Fibroblast of pulmonary artery (primary cell): ENCODE measurements at regions not wholly inside any gene's neighbourhood (a gene's known extent, or its start where the extent isn't known, plus 50 kb on each side); places are given as distances from the start of the nearest gene placed in this dataset.
"Not testable (repeated sequence)": the region's sequence is repeated elsewhere in the genome, so short reads cannot be mapped to it uniquely, and the experiment has no call there.

Experiments
- DNase-seq: peaks from one replicate; pipeline ENCODE4 v3.0.0-alpha.2; 2010; ENCODE audit warnings: low read depth
- H3K4me3 ChIP-seq: replicated peaks from 2 replicates; pipeline ENCODE4 v1.5.1; 2011; ENCODE audit warnings: low read depth, mild to moderate bottlenecking, control low read depth, low read length, moderate library complexity
- TF ChIP-seq, protein P1 (sequence below): IDR thresholded peaks from 2 replicates; pipeline ENCODE4 v1.5.1; 2011; ENCODE audit warnings: mild to moderate bottlenecking, control low read depth, low read length, inconsistent platforms; ENCODE audit errors: missing control alignments

DNA sequence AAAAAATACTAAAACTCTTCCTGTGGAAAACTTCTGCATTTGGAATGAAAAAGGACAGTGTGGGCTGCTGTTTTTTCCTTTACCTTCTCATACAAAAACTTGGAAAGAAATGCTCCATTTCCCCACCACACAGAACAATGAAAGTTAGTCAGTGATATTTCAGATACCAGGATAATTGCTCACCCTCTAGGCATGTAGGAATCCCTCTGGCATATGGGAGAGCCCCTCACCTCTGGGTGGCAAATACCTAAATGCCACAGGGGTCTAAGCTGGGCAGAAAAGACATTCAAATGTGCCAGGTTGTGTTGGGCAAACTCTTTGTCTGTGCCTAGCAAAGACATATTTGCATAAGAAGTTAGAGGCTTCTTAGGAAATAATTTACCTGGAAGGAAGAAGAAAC, 560.3 kb upstream of the NR2F2 start:
- DNase-seq, result peak; percentile 69
- TF ChIP-seq, protein P1, sequence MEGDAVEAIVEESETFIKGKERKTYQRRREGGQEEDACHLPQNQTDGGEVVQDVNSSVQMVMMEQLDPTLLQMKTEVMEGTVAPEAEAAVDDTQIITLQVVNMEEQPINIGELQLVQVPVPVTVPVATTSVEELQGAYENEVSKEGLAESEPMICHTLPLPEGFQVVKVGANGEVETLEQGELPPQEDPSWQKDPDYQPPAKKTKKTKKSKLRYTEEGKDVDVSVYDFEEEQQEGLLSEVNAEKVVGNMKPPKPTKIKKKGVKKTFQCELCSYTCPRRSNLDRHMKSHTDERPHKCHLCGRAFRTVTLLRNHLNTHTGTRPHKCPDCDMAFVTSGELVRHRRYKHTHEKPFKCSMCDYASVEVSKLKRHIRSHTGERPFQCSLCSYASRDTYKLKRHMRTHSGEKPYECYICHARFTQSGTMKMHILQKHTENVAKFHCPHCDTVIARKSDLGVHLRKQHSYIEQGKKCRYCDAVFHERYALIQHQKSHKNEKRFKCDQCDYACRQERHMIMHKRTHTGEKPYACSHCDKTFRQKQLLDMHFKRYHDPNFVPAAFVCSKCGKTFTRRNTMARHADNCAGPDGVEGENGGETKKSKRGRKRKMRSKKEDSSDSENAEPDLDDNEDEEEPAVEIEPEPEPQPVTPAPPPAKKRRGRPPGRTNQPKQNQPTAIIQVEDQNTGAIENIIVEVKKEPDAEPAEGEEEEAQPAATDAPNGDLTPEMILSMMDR, result no peak

DNA sequence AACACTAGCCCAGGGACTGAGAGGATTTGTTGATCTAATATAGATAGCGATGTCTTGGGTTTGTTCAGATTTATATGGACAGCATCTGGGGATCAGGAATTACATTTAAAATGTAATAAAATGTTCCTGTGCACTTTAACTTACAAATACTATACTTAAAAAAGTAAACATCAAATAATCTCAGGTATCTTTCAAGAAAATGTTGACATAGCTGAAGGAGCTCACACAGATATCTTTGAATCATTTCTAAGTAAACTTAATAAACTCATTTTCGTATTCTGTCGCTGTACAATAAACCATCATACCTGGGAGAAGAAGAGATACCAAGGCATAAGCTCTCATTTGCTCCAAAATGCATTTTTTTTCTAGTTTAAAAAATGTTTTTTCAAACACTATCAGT, 557.5 kb upstream of the NR2F2 start:
- no peak for DNase-seq
- no peak overlapping the region for H3K4me3 ChIP-seq
- TF ChIP-seq, protein P1, result no peak

More for the DNA sequence above, 560.3 kb upstream of the NR2F2 start:
- no peak overlapping the region for H3K4me3 ChIP-seq

DNA sequence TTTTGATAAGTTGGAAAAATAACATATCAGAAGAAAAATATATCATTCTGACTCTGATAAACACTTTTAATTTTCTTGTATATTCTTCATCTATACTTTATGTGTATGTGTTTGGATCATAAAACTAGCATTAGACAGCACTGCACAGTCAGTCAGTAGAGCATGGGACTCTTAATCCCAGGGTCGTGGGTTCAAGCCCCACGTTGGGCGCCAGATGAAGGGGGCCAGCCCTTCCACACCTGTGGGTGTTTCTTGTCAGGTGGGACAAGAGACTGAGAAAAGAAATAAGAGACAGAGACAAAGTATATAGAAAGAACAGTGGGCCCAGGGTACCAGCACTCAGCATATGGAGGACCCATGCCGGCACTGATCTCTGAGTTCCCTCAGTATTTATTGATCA, 546.0 kb upstream of the NR2F2 start:
- TF ChIP-seq, protein P1, result no peak
- no peak overlapping the region for H3K4me3 ChIP-seq
- no peak for DNase-seq

DNA sequence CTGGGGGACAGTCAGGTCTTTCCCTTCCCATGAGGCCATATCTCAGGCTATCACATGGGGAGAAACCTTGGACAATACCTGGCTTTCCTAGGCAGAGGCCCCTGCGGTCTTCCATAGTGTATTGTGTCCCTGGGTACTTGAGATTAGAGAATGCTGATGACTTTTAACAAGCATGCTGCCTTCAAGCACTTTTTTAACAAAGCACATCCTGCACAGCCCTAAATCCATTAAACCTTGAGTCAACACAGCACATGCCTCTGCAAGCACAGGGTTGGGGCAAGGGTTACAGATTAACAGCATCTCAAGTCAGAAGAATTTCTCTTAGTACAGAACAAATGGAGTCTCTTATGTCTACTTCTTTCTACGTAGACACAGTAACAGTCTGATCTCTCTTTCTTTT, 545.2 kb upstream of the NR2F2 start:
- DNase-seq, H3K4me3 ChIP-seq: not testable (repeated sequence)

DNA sequence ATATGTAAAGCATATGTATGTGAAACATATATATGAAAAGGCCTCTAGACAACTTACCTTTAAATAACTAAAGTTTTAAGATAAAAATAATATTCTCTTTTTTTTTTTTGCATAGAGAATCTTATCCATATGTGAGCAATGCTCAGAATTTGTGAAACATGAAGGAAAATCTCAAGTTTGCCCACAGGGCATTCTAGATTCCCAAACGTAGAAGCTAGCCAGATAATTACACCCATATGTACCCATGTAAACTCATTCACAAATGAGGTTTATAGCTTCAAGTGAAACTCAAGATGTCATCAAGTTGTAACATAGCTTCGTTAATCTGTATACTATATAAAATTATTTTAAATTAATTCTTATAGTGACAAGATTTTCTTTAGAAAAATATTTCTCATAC, 537.3 kb upstream of the NR2F2 start:
- TF ChIP-seq, protein P1, result no peak
- DNase-seq, result no peak
- H3K4me3 ChIP-seq, result no peak overlapping the region

DNA sequence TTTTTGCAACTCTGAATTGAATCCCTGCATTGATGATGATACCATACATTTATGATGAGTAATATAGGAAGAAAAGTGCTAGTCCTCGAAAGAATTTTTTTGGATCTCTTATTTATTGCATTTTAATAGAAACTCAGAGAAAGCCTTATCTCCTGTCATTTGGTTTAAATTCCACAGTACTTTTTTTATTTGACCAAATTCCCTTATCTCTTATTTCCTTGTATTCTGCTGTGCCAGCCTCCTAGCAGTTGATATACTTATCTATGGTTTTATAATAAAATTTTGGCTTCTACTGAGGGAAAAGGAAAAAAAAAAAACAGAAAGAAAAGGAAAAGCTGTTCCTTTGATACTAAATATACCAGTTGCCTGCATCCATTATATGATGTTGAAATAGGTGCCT, 535.1 kb upstream of the NR2F2 start:
- no peak for DNase-seq
- TF ChIP-seq, protein P1, result no peak
- H3K4me3 ChIP-seq, result no peak overlapping the region

DNA sequence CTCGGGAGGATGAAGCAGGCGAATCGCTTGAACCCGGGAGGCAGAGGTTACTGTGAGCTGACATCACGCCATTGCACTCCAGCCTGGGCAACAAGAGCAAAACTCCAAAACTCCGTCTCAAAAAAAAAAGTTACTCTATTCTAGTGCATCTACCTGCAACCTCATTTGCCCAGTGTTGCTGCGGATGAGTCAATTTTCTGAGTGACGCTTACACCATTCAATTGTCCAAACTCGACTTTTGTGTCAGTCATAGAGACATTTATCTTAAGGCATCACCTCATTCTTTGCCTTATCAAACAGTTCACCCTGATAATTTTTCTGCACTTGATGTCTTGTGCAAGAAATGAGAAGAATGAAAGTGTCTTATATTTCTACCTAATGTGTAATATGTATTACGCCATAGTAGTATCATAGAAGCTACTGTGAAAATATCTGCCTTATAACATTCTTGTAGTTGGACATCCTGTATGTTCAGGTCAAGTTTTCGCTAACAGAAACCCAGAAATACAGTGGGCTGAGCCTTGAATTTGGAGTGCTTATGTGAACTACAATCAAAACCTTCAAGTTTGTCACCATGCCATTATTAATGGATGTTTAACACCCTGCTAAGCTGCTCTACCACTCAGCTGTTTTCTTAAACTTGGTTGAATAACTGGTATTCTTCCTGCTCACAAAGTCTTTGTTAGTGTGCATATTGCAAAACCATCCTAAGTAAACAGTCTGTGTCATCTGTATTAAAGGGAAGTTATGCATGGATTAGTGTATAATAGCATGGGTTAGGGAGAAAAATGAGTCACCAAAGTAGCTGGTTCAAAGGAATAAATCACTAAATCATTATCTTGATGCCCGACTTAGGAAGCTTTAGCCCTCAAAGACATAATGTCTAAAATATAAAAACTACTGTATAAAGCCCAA, 531.0 kb upstream of the NR2F2 start:
- TF ChIP-seq, protein P1, result no peak
- no peak overlapping the region for H3K4me3 ChIP-seq
- peak; percentile 85 for DNase-seq
